Testis (tissue), 2 donors: ENCODE measurements at regions not wholly inside any gene's neighbourhood (a gene's known extent, or its start where the extent isn't known, plus 50 kb on each side); places are given as distances from the start of the nearest gene placed in this dataset.

Experiments used
- DNase-seq: peaks from one replicate; pipeline ENCODE4 v3.0.0-alpha.2; 2019
- H3K27ac ChIP-seq, 2 donors: fragments of 200-600 bp; sonication (generic); one replicate each; pipeline ENCODE4 v1.5.1; 2019
- H3K27me3 ChIP-seq: fragments of 200-600 bp; sonication (generic); one replicate; pipeline ENCODE4 v1.5.1; 2019
- H3K36me3 ChIP-seq: fragments of 200-600 bp; sonication (generic); one replicate; pipeline ENCODE4 v1.5.1; 2017; ENCODE audit warnings: low read depth; ENCODE audit errors: missing control alignments
- H3K4me1 ChIP-seq: fragments of 200-600 bp; sonication (generic); one replicate; pipeline ENCODE4 v1.5.1; 2019
- H3K4me3 ChIP-seq, 2 donors: fragments of 200-600 bp; sonication (generic); one replicate each; pipeline ENCODE4 v1.5.1; 2017 to 2019
- H3K9me3 ChIP-seq: fragments of 200-600 bp; sonication (generic); one replicate; pipeline ENCODE4 v1.5.1; 2017
- POLR2A ChIP-seq: fragments of 450-650 bp; IDR thresholded peaks from one replicate; pipeline ENCODE4 v1.6.1; 2017; ENCODE audit warnings: antibody characterized with exemption, mild to moderate bottlenecking, moderate library complexity
- WGBS, 2 donors: methylation state at CpG; one replicate each; pipeline ENCODE4 v1.1.5; 2018; 5-methylcytosine and 5-hydroxymethylcytosine counted together
- intact Hi-C: fragments of 100-400 bp; cut with DNase I; formaldehyde crosslinking; loops from one replicate; pipeline ENCODE4 v1.15.1; 2023; ENCODE audit warnings: low total_unique reads
- TF ChIP-seq, protein P1 (sequence below), 3 experiments: fragments of 450-650 bp in 2 of 3; fragments of 200-600 bp in 1 of 3; sonication (generic) in 1 of 3; IDR thresholded peaks; one replicate each; pipeline ENCODE4 v1.5.1; 2016 to 2019; ENCODE audit warnings: antibody characterized with exemption in 3 of 3, mild to moderate bottlenecking in 2 of 3, moderate library complexity in 1 of 3

- H3K36me3 ChIP-seq = no peaks in the 10 kb centered on the region
- whole genome bisulfite sequencing, 2 donors = 74 to 94% methylated on average over 5 of the region's 5 CpGs
- no peak overlapping the region for H3K4me3 ChIP-seq
- no peak overlapping the region for H3K27ac ChIP-seq
- H3K4me1 ChIP-seq = no peaks in the 10 kb centered on the region
- no peaks in the 10 kb centered on the region for H3K27me3 ChIP-seq
- no peaks in the 10 kb centered on the region for H3K9me3 ChIP-seq
- TF ChIP-seq, protein P1, sequence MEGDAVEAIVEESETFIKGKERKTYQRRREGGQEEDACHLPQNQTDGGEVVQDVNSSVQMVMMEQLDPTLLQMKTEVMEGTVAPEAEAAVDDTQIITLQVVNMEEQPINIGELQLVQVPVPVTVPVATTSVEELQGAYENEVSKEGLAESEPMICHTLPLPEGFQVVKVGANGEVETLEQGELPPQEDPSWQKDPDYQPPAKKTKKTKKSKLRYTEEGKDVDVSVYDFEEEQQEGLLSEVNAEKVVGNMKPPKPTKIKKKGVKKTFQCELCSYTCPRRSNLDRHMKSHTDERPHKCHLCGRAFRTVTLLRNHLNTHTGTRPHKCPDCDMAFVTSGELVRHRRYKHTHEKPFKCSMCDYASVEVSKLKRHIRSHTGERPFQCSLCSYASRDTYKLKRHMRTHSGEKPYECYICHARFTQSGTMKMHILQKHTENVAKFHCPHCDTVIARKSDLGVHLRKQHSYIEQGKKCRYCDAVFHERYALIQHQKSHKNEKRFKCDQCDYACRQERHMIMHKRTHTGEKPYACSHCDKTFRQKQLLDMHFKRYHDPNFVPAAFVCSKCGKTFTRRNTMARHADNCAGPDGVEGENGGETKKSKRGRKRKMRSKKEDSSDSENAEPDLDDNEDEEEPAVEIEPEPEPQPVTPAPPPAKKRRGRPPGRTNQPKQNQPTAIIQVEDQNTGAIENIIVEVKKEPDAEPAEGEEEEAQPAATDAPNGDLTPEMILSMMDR (IDR thresholded peaks at IDR 0.05) = no peak
- TF ChIP-seq POLR2A = no peak
- no peak for DNase-seq
- intact Hi-C loops = no loop called here
These were observed 60.8 kb upstream of the CLMN start for GRCh38 chr14:95380350-95381042.

GRCh38 chr14:95379634-95380033, 59.9 kb upstream of the CLMN start:
- Histone ChIP-seq H3K27me3 (no peaks in the 10 kb centered on the region), H3K4me3 (no peak overlapping the region), H3K36me3 (no peaks in the 10 kb centered on the region), H3K9me3 (no peaks in the 10 kb centered on the region), H3K4me1 (no peaks in the 10 kb centered on the region), H3K27ac (no peak overlapping the region)
- no peak for DNase-seq
- TF ChIP-seq, protein P1 (IDR thresholded peaks at IDR 0.05) = no peak
- TF ChIP-seq POLR2A = no peak
- intact Hi-C loops = no loop called here

- Histone ChIP-seq H3K4me1 (no peaks in the 10 kb centered on the region), H3K36me3 (no peaks in the 10 kb centered on the region), H3K27me3 (no peaks in the 10 kb centered on the region), H3K9me3 (no peaks in the 10 kb centered on the region), H3K4me3 (no peak overlapping the region), H3K27ac (no peak overlapping the region)
- intact Hi-C loops = no loop called here
- TF ChIP-seq, protein P1 (IDR thresholded peaks at IDR 0.05) = no peak
- no peak for TF ChIP-seq POLR2A
- no peak for DNase-seq
- WGBS, 2 donors = 66 to 75% methylated on average over 7 of the region's 7 CpGs
These were observed 55.9 kb upstream of the CLMN start for GRCh38 chr14:95375539-95376109.

GRCh38 chr14:95374239-95374997, 54.7 kb upstream of the CLMN start:
- WGBS, 2 donors = 60 to 64% methylated on average over 2 of the region's 2 CpGs

More at GRCh38 chr14:95374239-95374997, 54.7 kb upstream of the CLMN start:
- Histone ChIP-seq H3K36me3 (no peaks in the 10 kb centered on the region), H3K27me3 (no peaks in the 10 kb centered on the region), H3K4me1 (no peaks in the 10 kb centered on the region), H3K27ac (no peak overlapping the region), H3K4me3 (no peak overlapping the region), H3K9me3 (no peaks in the 10 kb centered on the region)
- DNase-seq = no peak
- intact Hi-C loops = no loop called here
- TF ChIP-seq, protein P1 (IDR thresholded peaks at IDR 0.05) = no peak
- no peak for TF ChIP-seq POLR2A
